GM21737 (cell line): ENCODE measurements at regions not wholly inside any gene's neighbourhood (a gene's known extent, or its start where the extent isn't known, plus 50 kb on each side); places are given as distances from the start of the nearest gene placed in this dataset.
"Not testable (repeated sequence)": the region's sequence is repeated elsewhere in the genome, so short reads cannot be mapped to it uniquely, and the experiment has no call there.

Experiments used
- ATAC-seq: cut with Tn5 transposase; IDR thresholded peaks from one replicate; pipeline ENCODE4 v1.9.1; 2021; ENCODE audit warnings: mild to moderate bottlenecking, moderate library complexity; ENCODE audit not compliant: unreplicated experiment

DNA sequence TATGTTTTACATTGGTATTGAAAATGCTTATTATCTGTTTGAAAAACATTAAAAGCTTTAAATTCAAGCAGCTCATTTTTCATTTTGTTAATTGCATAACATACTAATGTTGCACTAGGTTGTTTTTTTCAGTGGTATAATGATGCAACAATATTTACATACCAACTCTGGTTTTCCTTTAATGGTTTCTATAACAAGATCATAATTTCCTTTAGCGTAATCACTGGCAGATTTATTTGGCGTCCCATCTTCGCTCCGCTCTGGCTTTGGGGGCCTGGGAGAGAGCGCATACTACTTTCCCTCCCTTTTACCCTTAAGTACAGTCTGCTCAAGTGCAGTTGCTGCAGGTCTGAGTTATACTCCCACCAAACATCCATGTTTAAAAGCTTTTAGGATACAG is 574.1 kb downstream of the PRKD1 start:
- no peak for ATAC-seq

DNA sequence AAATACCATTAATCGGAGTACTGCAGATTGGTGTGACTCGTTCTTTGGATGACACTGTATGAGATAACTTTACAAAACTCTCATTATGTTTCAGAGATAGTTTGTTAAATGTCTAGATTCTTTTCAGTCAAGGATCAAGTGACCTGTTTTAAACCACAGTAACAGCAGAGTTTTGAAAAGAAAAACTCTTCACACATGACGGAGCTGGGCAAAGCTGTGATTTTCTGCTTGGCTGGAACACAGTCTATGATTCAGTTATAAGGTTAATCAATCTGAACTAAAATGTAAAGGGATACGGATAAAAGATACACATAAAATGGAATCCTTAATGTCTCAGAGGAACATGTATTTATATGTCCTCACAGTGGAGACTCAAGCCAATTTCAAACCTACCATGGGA is 573.2 kb downstream of the PRKD1 start:
- ATAC-seq: no peak

DNA sequence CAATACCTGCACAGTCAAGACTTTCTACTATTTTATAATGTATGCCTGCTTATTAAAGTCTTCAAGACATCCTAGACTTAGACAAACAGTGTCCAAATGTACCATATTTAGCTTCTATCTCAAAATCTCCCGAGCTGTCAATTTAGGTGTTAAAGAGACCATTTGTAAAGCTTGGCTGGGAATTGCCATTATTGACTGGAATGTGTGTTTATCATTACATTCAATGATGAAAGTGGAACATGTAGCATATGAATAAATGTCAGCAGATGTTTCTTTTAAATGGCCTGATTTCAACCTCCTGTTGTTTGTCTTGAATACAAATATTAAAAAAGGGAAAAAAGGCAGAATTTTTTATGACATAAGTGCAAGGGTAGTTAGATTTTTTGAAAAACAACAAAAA is 572.3 kb downstream of the PRKD1 start:
- ATAC-seq: no peak

DNA sequence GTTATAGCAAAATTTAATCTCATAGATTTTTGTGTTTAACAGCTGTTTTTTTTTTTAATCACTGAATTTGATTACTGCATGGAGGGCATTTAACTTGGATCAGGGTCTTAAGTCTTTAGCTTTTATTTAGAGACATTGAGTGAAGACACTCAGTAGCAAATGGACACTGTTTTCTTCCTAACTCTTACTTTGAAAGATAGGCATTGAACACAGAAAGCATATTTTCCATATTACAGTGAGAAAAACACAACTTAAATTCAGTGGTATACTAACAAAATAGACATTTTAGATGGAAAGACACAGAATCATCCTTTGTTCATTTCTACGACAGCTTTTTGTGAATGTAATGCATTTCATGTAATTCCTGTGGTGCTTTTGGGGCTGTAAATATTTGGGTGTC is 571.8 kb downstream of the PRKD1 start:
- no peak for ATAC-seq

DNA sequence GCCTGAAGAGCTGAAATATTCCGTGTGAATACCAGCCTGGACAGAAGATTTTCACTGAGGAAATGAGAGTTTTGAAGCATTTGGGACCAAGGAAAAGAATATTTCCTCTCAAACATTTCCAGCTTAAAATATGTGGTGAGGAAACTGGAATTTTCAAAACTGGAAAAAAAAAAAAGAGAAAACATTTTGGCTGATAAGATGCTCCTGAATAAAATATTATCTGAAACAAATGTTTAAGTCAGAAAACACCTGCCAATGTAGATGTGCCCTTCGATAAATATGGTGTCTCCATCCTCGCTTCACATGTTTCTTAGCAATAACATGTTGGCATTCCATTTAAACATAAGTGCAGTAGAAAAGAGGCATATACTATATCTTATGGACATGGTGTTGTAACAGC is 567.0 kb downstream of the PRKD1 start:
- ATAC-seq: no peak

DNA sequence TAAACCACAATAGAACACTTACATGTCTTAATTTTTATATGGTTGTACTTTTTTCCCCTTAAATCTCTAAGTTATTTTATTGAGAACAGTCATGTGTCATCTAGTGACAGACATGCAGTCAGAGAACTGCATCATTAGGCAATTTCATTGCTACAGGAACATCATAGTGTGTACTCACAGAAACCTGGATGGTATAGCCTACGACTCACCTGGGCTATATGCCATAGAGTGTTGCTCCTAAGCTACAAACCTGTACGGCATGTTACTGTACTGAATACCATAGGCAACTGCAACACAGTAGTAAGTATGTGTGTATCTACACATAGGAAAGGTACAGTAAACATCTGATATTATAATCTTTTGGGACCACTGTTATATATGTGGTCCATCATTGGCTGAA is 557.6 kb downstream of the PRKD1 start:
- ATAC-seq: no peak

DNA sequence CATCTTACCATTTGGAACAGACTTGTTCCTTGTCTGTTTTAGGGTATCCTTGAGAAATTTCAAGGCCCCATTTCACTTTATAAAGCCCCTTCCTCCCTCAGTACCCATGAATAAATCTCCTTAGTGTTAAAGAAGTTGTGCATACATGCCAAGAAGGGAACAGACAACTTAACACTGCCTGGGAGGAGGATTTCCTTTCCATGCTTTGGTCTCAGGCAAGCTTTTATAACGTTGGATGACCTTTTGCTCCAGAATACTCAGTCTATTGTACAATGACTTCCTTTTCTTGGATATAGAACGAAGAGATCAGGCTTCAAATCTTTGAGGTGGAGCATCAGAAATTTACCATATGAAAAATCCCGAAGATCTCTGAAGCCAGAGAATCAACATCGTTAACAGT is 551.4 kb downstream of the PRKD1 start:
- ATAC-seq: no peak

DNA sequence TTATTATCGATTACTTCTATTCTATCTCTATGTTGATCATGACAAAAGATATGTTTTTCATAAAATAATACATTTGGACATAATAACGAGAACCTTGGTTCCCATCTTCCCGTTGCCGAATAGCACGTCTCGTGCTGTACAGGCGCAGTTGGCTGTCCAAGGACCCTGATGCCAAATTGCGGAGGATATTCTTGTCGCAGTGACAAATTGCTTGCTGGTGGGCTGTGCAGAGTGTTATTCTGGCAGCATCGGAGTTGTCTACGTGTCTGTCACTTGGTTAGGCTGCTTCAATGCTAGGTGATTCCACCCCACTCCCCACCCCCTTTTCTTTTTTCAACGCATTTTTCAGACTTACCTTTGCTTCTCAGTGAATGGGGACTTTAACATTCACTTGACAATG is 546.8 kb downstream of the PRKD1 start:
- ATAC-seq: no peak

DNA sequence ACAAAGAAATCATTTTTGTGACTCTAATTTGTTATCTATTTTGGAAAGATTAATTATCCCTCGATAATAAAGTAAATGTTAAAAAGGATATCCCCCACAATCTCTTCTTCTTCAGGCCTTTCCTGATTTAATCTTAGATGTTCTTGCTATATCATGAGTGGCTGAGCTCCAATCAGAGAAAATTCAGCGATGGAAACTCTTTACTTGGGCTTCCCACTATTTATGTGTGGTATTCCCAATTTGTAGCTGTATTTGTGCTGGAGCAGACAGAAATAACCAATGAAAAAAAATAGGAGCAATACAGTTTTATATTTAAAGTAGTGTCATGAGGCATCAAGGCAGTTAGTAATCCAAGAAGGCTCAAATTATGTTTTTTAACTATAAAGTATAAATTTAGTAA is 539.1 kb downstream of the PRKD1 start:
- ATAC-seq: no peak

DNA sequence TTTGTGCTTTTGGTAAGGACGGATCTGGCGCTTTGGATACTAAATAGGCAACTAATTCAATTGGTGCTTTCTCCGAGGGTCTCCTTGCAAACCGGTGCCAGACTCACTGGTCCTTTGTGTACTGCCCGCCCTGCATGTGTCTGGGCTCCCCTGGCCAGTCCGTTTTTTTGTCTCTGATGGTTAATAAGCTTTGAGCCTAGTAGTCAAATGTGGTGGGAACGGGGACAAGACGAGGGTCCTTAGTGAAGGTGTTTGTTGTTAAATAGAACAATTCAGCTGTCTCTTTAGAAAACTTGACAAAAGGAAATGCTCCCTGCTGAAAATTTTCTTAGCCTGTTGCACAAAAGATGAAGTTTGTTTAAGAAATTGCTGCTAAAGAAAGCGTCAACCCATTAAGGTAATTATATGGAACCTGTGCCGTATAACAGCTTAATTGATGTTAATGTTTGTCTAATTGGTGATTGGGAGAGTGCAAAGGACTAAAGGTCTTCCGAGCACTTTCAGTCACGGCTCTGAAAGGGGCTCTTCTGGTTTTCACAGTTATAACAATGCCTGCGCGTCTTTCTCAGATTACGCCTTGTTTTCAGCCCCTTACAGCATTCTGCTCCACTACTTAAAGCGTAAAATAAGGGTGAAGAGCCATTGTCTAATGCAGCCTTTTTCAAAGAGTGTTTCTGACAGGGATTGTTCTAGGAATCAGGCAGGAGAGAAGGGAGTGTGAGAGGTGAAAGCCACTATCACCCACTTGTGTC is 537.4 kb downstream of the PRKD1 start:
- ATAC-seq: no peak

DNA sequence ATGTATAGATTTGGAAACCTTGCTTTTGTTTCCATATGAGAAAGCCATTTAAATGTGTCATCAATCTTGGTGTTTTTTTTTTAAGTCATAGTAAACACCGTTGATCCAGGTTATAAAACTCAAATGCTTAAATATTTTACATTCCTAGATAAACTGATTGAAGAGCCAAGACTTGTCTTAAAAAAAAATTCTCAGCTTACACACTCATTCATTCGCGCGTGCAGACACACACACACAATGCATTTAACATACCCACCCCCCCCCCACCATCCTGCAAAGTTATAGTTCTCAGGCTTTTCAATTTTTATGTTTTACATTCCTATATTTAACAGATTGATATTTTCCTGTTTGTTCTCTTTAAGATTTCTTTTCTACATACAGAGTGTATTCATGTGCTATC is 536.4 kb downstream of the PRKD1 start:
- no peak for ATAC-seq

DNA sequence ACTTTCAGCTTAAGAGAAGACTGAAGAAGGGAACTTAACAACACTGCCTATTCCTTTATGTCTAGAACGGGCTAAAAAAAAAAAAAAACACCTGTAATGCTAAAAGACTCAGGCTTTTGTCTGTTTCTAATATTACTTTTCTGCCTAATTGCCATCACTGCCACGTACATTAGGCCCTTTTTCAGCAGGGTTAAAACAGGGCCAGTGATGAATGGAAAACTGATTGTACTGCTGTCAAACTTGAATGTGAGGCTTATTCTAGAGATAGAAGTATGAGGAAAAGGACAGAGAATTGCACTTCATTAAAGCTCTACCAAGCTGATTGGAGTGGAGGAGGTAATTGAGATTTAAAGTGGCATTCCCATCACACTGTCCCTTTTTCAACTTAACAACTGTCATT is 535.8 kb downstream of the PRKD1 start:
- no peak for ATAC-seq

DNA sequence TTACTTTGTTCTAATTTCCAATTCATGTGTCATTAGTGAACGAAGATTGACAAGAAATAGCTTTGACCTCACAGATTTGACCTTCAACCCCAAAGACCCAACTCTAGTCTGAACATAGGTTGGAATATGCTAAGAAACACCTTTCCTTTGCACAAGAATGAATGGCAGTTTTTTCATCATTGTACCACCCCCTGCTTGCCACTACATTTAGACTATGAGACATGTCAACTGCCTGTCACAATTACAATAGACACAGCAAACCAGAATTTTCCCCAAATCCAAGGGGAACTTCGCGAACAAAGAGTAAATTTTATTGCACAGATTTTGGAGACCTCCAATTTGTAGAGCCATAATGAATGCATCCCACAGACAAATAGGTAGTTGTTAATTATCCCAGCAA is 535.4 kb downstream of the PRKD1 start:
- ATAC-seq: no peak

DNA sequence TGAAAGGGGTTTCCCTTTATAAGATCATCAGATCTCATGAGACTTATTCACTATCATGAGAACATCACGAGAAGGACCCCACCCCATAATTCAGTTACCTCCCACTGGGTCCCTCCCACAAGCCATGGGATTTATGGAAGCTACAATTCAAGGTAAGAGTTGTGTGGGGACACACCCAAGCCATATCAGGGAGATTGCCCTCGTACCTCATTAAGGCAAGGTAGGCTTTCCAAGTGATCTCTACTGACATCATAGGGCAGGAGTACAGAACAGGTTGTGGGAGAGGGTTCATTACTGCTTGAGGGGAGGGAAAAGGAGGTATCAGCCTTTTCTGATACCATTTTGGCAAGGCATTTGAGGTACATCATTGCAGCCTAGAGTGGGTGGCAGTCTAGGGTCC is 524.6 kb downstream of the PRKD1 start:
- no peak for ATAC-seq

DNA sequence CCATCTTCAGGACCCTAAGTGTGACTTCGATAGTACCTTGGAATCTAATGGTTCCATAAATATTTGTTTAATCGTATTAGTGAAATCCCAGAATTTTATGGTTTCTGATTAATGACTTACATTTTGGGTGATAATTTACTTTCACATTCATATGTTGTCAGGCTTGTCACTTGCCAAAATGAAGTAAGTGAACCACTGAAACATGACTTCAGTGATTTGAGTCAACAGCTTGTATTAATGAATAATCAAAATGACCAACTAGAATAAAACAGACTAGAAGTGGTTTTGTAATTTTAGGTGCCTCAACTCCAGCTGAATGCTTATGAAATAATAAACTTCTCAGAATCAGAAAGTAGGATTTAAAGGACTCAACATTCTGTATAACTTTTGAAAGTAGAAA is 517.1 kb downstream of the PRKD1 start:
- no peak for ATAC-seq

DNA sequence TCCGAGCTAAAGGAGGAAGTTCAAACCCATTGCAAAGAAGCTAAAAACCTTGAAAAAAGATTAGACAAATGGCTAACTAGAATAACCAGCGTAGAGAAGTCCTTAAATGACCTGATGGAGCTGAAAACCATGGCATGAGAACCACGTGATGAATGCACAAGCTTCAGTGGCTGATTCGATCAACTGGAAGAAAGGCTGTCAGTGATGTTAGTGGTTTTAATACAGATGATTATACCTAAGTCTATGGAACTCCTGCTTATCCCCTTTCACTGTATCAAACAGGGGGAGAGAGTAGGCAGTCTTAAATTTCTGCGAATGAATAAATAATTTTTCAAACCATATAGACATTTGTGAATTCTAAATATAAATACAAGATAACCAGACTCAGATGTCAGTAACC is 512.7 kb downstream of the PRKD1 start:
- ATAC-seq: not testable (repeated sequence)

DNA sequence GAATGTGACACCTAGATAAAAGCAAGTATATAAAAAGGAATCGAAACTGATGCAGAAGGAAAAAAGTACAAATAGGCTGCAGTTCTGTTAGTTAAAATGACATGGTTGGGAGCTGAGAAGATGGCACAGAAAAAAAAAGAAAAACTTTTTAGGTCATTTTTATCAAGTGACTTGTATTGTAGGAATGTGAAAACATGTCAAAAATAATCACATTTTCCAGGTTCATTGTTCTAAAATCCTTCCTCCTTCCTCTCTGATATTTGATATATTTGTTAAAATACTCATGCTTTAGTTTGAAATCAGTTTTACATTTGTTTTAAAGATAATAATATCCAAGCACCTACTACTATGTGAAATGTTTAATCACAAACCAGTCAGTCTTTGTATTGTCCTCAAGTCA is 507.9 kb downstream of the PRKD1 start:
- ATAC-seq: no peak

DNA sequence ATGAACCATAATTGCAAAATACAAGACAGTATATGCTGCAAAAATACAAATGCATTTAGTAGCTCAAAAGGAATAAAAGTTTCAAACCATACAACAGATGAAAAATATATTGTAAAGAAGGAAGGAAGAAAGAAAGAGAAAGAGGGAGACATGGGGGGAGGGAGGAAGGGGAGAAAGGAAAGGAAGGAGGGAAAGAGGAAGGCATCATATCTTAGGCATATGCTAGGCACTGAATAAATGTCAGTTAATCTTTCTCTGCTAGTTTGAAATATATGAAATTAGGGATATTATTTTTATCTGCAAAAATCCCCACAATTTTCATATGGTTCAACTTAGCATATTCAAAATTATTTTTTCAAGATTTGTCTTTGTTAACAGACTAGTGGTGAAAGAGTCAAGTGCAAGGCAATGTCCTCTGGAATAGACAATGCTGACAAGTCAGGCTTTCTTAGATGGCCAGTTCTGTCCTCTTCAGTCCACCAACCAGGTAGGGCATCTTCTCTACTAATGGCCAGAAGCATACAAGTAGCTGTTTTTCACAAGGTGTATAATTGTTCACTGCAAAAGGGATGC is 506.4 kb downstream of the PRKD1 start:
- no peak for ATAC-seq

DNA sequence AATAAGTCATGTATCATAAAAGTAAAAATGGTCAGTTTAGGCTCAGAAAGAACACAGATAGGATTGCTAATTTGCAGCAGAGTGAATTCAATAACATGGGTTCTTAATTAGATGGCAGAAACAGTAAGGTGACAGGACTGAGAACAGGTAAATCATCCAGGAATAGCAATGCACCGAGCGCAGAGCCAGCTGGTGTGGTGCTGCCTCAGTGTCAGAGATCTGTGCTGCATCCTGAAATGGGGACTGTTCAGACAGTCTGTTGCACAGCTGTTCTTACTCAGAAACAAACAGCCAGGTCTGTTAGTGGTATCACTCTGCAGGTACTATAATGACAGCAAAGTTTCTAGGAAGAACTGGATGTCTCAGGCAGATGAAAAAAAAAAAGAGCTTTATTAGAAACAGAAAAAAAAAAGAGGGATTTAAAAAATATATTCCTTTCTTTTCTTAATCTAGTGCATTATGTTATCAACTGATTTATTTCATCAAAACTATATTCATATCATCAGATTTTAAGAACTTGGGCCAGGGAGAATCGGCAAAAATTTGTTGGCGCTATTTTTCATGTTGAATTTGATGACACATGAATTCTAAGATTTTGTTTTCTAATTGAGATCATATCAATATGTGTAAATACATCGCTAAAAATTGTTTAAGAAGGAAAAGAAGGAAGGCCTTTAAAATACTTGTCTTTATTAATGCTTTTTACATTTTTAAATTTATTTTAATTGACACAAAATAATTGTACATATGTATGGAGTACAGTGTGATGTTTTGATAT is 501.8 kb downstream of the PRKD1 start:
- no peak for ATAC-seq

DNA sequence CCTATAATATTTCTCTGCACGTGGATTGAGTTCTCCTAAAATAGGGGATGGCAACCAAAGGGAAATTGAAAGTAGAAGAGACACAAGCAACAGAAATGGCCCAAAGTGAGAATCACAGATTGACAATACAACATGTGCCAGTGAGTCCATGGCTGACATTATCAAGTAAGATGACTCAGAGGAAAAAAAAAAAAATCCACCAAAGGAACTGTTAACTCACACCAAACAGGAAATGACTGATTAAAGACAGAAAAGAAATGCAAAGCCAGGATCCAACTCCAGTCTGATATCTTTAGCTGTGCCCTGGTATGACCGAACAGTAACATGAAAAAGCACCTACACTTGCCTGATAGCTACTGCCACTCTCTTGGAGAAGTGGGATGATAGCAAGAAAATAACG is 485.0 kb downstream of the PRKD1 start:
- ATAC-seq: no peak

DNA sequence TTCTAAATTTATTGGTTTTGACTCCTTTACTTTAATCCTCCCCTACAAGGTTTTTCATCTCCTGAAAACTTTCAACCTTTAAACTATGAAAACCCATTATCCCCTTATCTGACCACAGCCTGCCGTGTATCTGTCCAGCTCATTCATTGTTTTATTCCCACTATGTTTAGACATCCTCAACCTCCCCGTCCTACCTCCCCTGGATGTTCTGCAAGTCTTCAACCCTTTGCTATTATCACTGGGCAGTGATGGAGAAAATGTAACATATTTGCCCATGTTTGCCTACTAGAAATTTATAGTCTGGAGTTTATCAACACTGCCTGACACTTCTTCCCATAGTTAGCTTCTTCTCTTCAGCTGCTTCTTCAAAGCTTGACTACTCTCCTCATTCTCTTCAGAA is 483.4 kb downstream of the PRKD1 start:
- ATAC-seq: no peak

DNA sequence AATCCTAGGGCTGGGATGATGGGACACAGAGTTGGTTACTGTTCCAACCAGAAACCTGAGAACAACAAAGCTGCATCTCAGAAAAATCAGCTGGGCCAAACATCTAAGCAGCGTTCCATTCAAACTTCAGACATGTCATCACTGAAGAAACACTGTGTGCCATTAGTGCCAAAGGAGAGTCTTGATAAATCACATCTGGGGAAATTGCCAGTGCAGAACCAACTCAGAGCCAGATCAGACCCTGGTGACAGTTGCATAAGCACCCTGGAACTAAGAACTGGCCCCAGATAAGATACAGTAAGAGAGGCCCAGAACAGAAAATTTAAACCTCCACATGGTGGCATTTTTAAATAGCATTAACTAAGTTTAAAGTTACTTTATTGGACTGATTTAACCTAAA is 482.8 kb downstream of the PRKD1 start:
- ATAC-seq: no peak
